WERI-Rb-1 (cell line): ENCODE measurements at regions not wholly inside any gene's neighbourhood (a gene's known extent, or its start where the extent isn't known, plus 50 kb on each side); places are given as distances from the start of the nearest gene placed in this dataset.

Experiments used
- DNase-seq: peaks from one replicate; pipeline ENCODE4 v3.0.0-alpha.2; 2020
- H3K27ac ChIP-seq: fragments of 250-450 bp; sonication (Bioruptor Pico); 2 replicates; pipeline ENCODE4 v1.5.1; 2020; ENCODE audit warnings: mild to moderate bottlenecking, moderate library complexity
- H3K27me3 ChIP-seq: fragments of 250-450 bp; sonication (Bioruptor Pico); 2 replicates; pipeline ENCODE4 v1.5.1; 2021; ENCODE audit warnings: mild to moderate bottlenecking, low read depth, moderate library complexity; ENCODE audit not compliant: insufficient read depth, severe bottlenecking
- H3K36me3 ChIP-seq: fragments of 250-450 bp; sonication (Bioruptor Pico); 2 replicates; pipeline ENCODE4 v1.5.1; 2020; ENCODE audit warnings: mild to moderate bottlenecking, moderate library complexity
- H3K4me3 ChIP-seq: 2 replicates; pipeline ENCODE4 v1.5.1; 2011; ENCODE audit warnings: low read depth, mild to moderate bottlenecking, control low read depth, low read length
- H3K9me3 ChIP-seq: fragments of 250-450 bp; sonication (Bioruptor Pico); 2 replicates; pipeline ENCODE4 v1.5.1; 2021; ENCODE audit warnings: mild to moderate bottlenecking, moderate library complexity; ENCODE audit not compliant: severe bottlenecking
- TF ChIP-seq, protein P1 (sequence below): IDR thresholded peaks from 2 replicates; pipeline ENCODE4 v1.5.1; 2011; ENCODE audit warnings: low read depth, mild to moderate bottlenecking, control low read depth, inconsistent platforms, low read length

DNA sequence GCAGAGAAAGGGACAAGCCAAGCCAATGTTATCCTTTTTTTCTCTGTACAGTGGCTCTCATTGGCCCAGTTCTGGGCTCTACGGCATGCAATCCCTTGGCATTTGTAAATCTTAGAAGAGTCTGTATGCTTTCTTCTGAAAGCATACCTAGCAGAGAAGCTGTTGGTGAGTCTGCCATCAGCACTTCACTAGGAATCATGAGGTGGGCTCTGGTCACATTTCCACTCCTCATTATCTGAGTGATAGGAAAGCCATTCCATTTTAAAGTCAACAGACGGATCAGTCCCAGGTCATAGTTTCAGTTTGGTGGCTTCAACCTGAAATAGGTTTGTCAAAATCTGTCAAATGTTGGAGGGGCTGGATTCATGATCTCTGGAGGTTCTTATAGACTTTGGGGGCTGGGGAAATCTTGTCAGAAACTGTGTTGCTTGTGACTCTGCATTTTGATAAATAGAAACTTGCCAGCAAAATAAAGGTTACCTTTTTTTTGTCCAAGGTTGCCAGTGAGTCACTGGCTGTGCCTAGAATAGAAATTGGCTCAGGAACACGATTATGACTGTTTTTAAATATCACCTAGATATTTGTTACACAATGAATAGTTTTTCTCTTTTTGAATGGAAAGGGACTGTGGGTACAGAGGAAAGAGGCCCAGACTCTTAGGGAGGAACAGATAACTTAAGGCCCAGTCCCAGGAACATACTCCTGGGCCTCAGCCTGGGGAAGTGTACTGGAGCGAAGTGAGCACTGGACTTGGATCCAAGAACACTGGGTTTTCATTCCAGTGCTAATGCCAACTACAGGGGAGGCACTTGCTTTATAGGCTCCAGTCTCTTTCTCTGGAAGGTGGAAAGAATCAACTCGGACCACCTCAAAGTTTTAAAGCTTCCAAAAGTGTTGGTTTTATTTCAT, 183.1 kb downstream of the NMUR2 start:
- DNase-seq: no peak
- TF ChIP-seq, protein P1, sequence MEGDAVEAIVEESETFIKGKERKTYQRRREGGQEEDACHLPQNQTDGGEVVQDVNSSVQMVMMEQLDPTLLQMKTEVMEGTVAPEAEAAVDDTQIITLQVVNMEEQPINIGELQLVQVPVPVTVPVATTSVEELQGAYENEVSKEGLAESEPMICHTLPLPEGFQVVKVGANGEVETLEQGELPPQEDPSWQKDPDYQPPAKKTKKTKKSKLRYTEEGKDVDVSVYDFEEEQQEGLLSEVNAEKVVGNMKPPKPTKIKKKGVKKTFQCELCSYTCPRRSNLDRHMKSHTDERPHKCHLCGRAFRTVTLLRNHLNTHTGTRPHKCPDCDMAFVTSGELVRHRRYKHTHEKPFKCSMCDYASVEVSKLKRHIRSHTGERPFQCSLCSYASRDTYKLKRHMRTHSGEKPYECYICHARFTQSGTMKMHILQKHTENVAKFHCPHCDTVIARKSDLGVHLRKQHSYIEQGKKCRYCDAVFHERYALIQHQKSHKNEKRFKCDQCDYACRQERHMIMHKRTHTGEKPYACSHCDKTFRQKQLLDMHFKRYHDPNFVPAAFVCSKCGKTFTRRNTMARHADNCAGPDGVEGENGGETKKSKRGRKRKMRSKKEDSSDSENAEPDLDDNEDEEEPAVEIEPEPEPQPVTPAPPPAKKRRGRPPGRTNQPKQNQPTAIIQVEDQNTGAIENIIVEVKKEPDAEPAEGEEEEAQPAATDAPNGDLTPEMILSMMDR: no peak
- Histone ChIP-seq H3K9me3 (no peaks in the 10 kb centered on the region), H3K27ac (no peak overlapping the region), H3K4me3 (no peak overlapping the region), H3K27me3 (peaks cover 2% of the 10 kb centered on the region), H3K36me3 (no peaks in the 10 kb centered on the region)

DNA sequence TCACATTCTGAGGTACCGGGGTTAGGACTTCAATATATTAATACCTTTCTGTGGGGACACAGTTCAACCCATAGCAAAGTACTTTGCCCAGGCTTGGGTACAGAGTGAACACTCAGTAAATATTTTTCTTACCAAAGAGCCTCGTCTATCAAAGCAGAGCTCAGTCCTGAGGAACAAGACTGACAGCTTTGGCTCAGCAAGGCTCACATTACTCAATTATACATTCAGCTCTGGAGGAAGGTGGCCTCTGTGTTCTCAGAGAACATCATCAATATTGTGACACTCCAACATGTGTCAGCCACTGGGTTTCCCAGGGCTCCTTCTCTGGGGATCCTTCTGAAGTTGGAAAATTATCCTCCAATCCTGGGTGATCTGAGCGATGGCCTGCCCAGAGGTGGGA, 186.4 kb downstream of the NMUR2 start:
- TF ChIP-seq, protein P1: no peak
- Histone ChIP-seq H3K27me3 (no peaks in the 10 kb centered on the region), H3K9me3 (no peaks in the 10 kb centered on the region), H3K36me3 (no peaks in the 10 kb centered on the region), H3K4me3 (no peak overlapping the region), H3K27ac (no peak overlapping the region)
- no peak for DNase-seq

DNA sequence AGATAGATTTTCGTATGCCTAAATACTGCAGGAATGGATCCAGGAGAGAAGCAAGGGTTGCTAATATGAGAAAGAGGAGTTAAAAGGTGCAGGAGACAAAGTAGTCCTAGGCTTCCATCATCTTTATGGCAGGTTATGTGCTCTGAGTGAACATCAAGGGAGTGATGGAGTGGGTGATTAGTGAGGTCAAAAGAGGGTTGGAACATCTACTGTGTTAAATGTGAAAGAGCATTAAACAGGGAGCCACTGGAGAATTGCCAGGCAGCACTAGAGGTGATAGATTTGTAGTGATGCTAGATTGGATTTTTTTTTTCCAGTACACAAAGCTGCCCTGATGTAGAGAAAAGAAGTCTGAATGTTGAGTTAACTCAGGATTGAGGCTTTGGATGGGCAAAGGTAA, 199.3 kb downstream of the NMUR2 start:
- DNase-seq: no peak
- TF ChIP-seq, protein P1: no peak
- no peaks in the 10 kb centered on the region for H3K36me3 ChIP-seq

DNA sequence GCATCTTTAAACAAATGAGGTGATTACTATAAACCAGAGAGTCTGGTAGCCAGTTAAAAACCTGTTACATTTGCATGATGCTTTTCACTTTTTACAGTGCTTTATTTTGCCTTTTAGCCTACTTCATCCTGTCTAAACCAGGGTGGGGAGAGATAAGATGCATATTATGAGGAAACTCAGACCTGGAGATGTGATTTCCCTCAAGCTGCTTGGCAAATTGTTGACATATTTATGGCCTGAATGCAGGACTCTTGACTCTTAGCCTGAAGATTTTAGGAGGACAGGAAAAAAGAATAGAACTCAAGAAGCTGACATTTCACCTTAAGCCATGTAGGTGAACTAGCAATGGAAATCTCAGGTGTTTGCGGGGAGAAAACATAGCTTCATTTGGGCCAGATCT, 202.8 kb downstream of the NMUR2 start:
- Histone ChIP-seq H3K36me3 (no peaks in the 10 kb centered on the region), H3K9me3 (no peaks in the 10 kb centered on the region), H3K27ac (no peak overlapping the region), H3K4me3 (no peak overlapping the region), H3K27me3 (no peaks in the 10 kb centered on the region)
- TF ChIP-seq, protein P1: no peak
- DNase-seq: no peak

More for the DNA sequence above, 199.3 kb downstream of the NMUR2 start:
- H3K27me3 ChIP-seq: no peaks in the 10 kb centered on the region
- no peak overlapping the region for H3K27ac ChIP-seq
- no peaks in the 10 kb centered on the region for H3K9me3 ChIP-seq
- no peak overlapping the region for H3K4me3 ChIP-seq

DNA sequence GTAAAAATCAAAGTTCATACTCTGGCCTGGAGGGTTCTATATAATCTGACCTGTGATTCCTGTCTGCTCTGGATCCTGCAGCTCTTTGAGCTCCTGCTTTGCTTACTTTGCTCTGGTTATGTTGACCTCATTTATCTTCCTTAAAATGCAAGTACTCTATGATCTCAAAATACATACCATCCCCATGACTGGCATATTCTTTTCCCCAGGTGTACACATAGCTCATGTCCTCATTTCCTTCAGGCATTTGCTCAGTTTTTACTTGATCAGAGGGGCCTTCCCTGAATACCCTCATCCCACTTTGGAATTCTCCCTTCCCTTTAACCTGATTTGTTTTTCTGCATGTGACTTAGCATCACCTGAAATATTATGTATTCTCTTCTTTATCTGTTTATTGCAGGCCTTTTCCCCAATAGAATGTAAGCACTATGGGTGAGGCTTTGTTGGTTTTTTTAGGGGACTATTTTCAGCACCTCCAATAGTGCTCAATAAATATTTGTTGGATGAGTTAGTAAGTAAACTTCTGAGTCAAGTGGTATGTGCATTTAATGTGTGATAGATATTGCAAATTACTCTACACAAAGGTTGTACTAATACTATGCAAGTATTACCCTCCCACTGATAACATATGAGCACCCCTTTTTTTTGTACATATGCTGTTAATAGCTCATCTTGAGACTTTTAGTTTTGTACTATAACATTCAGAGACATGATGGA, 211.5 kb downstream of the NMUR2 start:
- no peak for DNase-seq
- no peak overlapping the region for H3K27ac ChIP-seq
- H3K4me3 ChIP-seq: no peak overlapping the region
- no peaks in the 10 kb centered on the region for H3K27me3 ChIP-seq
- no peaks in the 10 kb centered on the region for H3K36me3 ChIP-seq
- H3K9me3 ChIP-seq: no peaks in the 10 kb centered on the region
- TF ChIP-seq, protein P1: no peak
